ENCODE measurements at regions not wholly inside any gene's neighbourhood (a gene's known extent, or its start where the extent isn't known, plus 50 kb on each side); places are given as distances from the start of the nearest gene placed in this dataset.

- TF ChIP-seq, protein P1, sequence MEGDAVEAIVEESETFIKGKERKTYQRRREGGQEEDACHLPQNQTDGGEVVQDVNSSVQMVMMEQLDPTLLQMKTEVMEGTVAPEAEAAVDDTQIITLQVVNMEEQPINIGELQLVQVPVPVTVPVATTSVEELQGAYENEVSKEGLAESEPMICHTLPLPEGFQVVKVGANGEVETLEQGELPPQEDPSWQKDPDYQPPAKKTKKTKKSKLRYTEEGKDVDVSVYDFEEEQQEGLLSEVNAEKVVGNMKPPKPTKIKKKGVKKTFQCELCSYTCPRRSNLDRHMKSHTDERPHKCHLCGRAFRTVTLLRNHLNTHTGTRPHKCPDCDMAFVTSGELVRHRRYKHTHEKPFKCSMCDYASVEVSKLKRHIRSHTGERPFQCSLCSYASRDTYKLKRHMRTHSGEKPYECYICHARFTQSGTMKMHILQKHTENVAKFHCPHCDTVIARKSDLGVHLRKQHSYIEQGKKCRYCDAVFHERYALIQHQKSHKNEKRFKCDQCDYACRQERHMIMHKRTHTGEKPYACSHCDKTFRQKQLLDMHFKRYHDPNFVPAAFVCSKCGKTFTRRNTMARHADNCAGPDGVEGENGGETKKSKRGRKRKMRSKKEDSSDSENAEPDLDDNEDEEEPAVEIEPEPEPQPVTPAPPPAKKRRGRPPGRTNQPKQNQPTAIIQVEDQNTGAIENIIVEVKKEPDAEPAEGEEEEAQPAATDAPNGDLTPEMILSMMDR (optimal IDR thresholded peaks at IDR 0.05 in 1 of 3, IDR thresholded peaks at IDR 0.05 in 1 of 3, conservative IDR thresholded peaks at IDR 0.05 in 1 of 3; ENCODE audit: extremely low read depth in 1 of 3, insufficient read depth in 2 of 3, low read length in 3 of 3): no peak
- no peak for TF ChIP-seq EZH2 (IDR thresholded peaks at IDR 0.05; ENCODE audit: low read length)
These were observed 164.4 kb upstream of the RORA start for GRCh38 chr15:61393524-61393923.

All from keratinocyte (primary cell).